ENCODE measurements at regions not wholly inside any gene's neighbourhood (a gene's known extent, or its start where the extent isn't known, plus 50 kb on each side); places are given as distances from the start of the nearest gene placed in this dataset.

GRCh38 chr7:41346878-41347277 is 356.0 kb downstream of the INHBA start:
- Mint-ChIP-seq H3K9me3 (peaks cover 8 to 11% of the 10 kb centered on the region in 2 donors), H3K27ac (no peak overlapping the region), H3K4me1 (no peaks in the 10 kb centered on the region), H3K27me3 (ENCODE audit: low read depth in 2 of 2) (no peaks in the 10 kb centered on the region), H3K4me3 (no peak overlapping the region), H3K36me3 (no peaks in the 10 kb centered on the region)
- H3K27ac ChIP-seq (ENCODE audit: low read length): no peak overlapping the region
- no peak for DNase-seq
- no peaks in the 10 kb centered on the region for H3K36me3 ChIP-seq (ENCODE audit: control insufficient read depth, insufficient read depth, low read length)
- no peaks in the 10 kb centered on the region for H3K4me1 ChIP-seq (ENCODE audit: control insufficient read depth, insufficient read depth, low read length)
- no peak for TF ChIP-seq CTCF (IDR thresholded peaks at IDR 0.05)
- ATAC-seq: no peak
- WGBS (ENCODE audit: insufficient coverage): 83% methylated on average over 5 of the region's 5 CpGs
- H3K27me3 ChIP-seq (ENCODE audit: control insufficient read depth, insufficient read depth, low read length): no peaks in the 10 kb centered on the region
- intact Hi-C loops (cut with micrococcal nuclease): no loop called here
- no peak overlapping the region for H3K4me3 ChIP-seq (ENCODE audit: low read length)
- H3K9me3 ChIP-seq (ENCODE audit: control insufficient read depth, insufficient read depth, low read length): no peaks in the 10 kb centered on the region

- ATAC-seq: peak in 1 of 3 donors; percentile 37
- no peaks in the 10 kb centered on the region for H3K4me1 Mint-ChIP-seq
- no peak overlapping the region for H3K27ac Mint-ChIP-seq
- Histone ChIP-seq H3K27me3 (ENCODE audit: control insufficient read depth, insufficient read depth, low read length) (no peaks in the 10 kb centered on the region), H3K27ac (ENCODE audit: low read length) (no peak overlapping the region), H3K9me3 (ENCODE audit: control insufficient read depth, insufficient read depth, low read length) (peaks cover 2% of the 10 kb centered on the region), H3K4me3 (ENCODE audit: low read length) (no peak overlapping the region), H3K4me1 (ENCODE audit: control insufficient read depth, insufficient read depth, low read length) (no peaks in the 10 kb centered on the region), H3K36me3 (ENCODE audit: control insufficient read depth, insufficient read depth, low read length) (no peaks in the 10 kb centered on the region)
- DNase-seq: no peak
- intact Hi-C loops (cut with micrococcal nuclease): no loop called here
- TF ChIP-seq CTCF (IDR thresholded peaks at IDR 0.05): no peak
- peaks cover 10 to 14% of the 10 kb centered on the region in 2 donors for H3K9me3 Mint-ChIP-seq
- H3K4me3 Mint-ChIP-seq: no peak overlapping the region
- no peaks in the 10 kb centered on the region for H3K27me3 Mint-ChIP-seq (ENCODE audit: low read depth in 2 of 2)
- no peaks in the 10 kb centered on the region for H3K36me3 Mint-ChIP-seq
- 90% methylated on average over 8 of the region's 8 CpGs for WGBS (ENCODE audit: insufficient coverage)
These were observed 362.8 kb downstream of the INHBA start for GRCh38 chr7:41339913-41340676.

- no peak for TF ChIP-seq CTCF (IDR thresholded peaks at IDR 0.05)
- H3K4me3 ChIP-seq (ENCODE audit: low read length): no peak overlapping the region
- peaks cover 3 to 4% of the 10 kb centered on the region in 2 donors for H3K9me3 Mint-ChIP-seq
- H3K27ac ChIP-seq (ENCODE audit: low read length): no peak overlapping the region
- DNase-seq (no peak), ATAC-seq (no peak)
- 93% methylated on average over 5 of the region's 5 CpGs for WGBS (ENCODE audit: insufficient coverage)
- H3K4me1 Mint-ChIP-seq: no peaks in the 10 kb centered on the region
- H3K4me1 ChIP-seq (ENCODE audit: control insufficient read depth, insufficient read depth, low read length): no peaks in the 10 kb centered on the region
- no peaks in the 10 kb centered on the region for H3K36me3 Mint-ChIP-seq
- intact Hi-C loops (cut with micrococcal nuclease): no loop called here
- H3K4me3 Mint-ChIP-seq: no peak overlapping the region
- no peaks in the 10 kb centered on the region for H3K27me3 Mint-ChIP-seq (ENCODE audit: low read depth in 2 of 2)
- peaks cover 2% of the 10 kb centered on the region for H3K9me3 ChIP-seq (ENCODE audit: control insufficient read depth, insufficient read depth, low read length)
- H3K36me3 ChIP-seq (ENCODE audit: control insufficient read depth, insufficient read depth, low read length): no peaks in the 10 kb centered on the region
- H3K27ac Mint-ChIP-seq: no peak overlapping the region
- H3K27me3 ChIP-seq (ENCODE audit: control insufficient read depth, insufficient read depth, low read length): no peaks in the 10 kb centered on the region
These were observed 365.9 kb downstream of the INHBA start for GRCh38 chr7:41336981-41337380.

DNA sequence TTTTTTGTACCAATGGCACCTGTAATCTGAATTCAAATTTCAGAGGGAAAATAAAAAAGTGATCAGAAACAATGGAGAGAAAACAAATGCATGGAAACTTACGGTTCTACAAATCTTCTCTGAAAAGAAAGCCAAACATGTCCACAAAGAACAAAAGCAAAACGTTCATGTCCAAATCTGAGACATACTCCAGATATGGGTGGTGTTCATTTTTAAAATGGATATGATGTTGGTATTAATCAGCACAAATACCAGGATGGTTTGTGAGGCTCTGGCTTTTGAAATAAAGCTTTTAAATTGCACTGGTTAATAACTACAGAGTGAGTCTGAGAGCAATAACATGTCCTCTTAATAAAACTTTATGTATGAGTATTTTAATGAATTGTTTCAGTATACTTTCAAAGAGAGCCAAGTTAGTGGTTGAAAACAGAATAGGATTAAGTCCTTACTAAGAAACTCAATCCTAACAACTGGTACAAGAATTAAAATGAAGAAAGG is 366.4 kb downstream of the INHBA start:
- H3K4me3 ChIP-seq (ENCODE audit: low read length): no peak overlapping the region
- ATAC-seq: no peak
- Mint-ChIP-seq H3K4me3 (no peak overlapping the region), H3K9me3 (peaks cover under 1 to 3% of the 10 kb centered on the region in 2 donors), H3K27me3 (ENCODE audit: low read depth in 2 of 2) (no peaks in the 10 kb centered on the region), H3K27ac (no peak overlapping the region), H3K4me1 (no peaks in the 10 kb centered on the region), H3K36me3 (no peaks in the 10 kb centered on the region)
- no peaks in the 10 kb centered on the region for H3K27me3 ChIP-seq (ENCODE audit: control insufficient read depth, insufficient read depth, low read length)
- DNase-seq: no peak
- intact Hi-C loops (cut with micrococcal nuclease): no loop called here
- no peak for TF ChIP-seq CTCF (IDR thresholded peaks at IDR 0.05)
- no peaks in the 10 kb centered on the region for H3K4me1 ChIP-seq (ENCODE audit: control insufficient read depth, insufficient read depth, low read length)
- H3K36me3 ChIP-seq (ENCODE audit: control insufficient read depth, insufficient read depth, low read length): no peaks in the 10 kb centered on the region
- H3K27ac ChIP-seq (ENCODE audit: low read length): no peak overlapping the region
- 100% methylated on average over 1 of the region's 2 CpGs for WGBS (ENCODE audit: insufficient coverage)
- H3K9me3 ChIP-seq (ENCODE audit: control insufficient read depth, insufficient read depth, low read length): peaks cover 2% of the 10 kb centered on the region

Measured in natural killer cell (primary cell).